ENCODE measurements at regions not wholly inside any gene's neighbourhood (a gene's known extent, or its start where the extent isn't known, plus 50 kb on each side); places are given as distances from the start of the nearest gene placed in this dataset.

- Histone ChIP-seq H3K23me2 (ENCODE audit: insufficient read length, low read depth, low read length, poor library complexity, severe bottlenecking) (no peaks in the 10 kb centered on the region), H3T11ph (ENCODE audit: low read length) (no peak overlapping the region), H3K27me3 (ENCODE audit: insufficient read depth, low read length) (no peaks in the 10 kb centered on the region), H3K4ac (ENCODE audit: low read depth, low read length) (no peak overlapping the region), H2BK20ac (ENCODE audit: low read depth, low read length, poor library complexity, severe bottlenecking) (no peak overlapping the region), H2BK5ac (ENCODE audit: insufficient read length, low read length) (no peak overlapping the region), H2BK120ac (ENCODE audit: low read depth, low read length, poor library complexity, severe bottlenecking) (no peak overlapping the region), H3K23ac (ENCODE audit: insufficient read length, low read depth, low read length) (no peak overlapping the region), H3K14ac (ENCODE audit: insufficient read depth, low read length) (no peak overlapping the region), H3K9me3 (ENCODE audit: control insufficient read depth, low read depth, low read length) (no peaks in the 10 kb centered on the region), H3K4me2 (ENCODE audit: insufficient read depth, insufficient read length, low read length) (no peak overlapping the region), H2BK15ac (ENCODE audit: low read depth, low read length) (no peak overlapping the region), H3K79me2 (ENCODE audit: insufficient read depth, low read length) (no peaks in the 10 kb centered on the region), H4K20me1 (ENCODE audit: control insufficient read depth, insufficient read depth, insufficient read length) (no peaks in the 10 kb centered on the region), H4K8ac (replicated peaks; ENCODE audit: insufficient read length, low read depth, low read length) (no peak overlapping the region), H3K9ac (ENCODE audit: extremely low read depth, insufficient read length, low read length) (no peak overlapping the region), H3K18ac (ENCODE audit: insufficient read length, low read depth, low read length) (no peak overlapping the region), H3K79me1 (ENCODE audit: insufficient read depth, low read depth, low read length, poor library complexity, severe bottlenecking) (no peaks in the 10 kb centered on the region), H2BK12ac (ENCODE audit: insufficient read length, low read depth, low read length) (no peak overlapping the region), H3K27ac (ENCODE audit: insufficient read length, low read depth, low read length) (no peak overlapping the region), H2AK5ac (ENCODE audit: insufficient read length, low read length) (no peak overlapping the region), H3K56ac (ENCODE audit: insufficient read length, low read depth, low read length) (no peak overlapping the region), H2AFZ (ENCODE audit: low read length) (no peak overlapping the region), H4K91ac (ENCODE audit: insufficient read length, low read depth, low read length) (no peak overlapping the region), H4K5ac (ENCODE audit: insufficient read length, low read depth, low read length) (no peak overlapping the region), H3K4me1 (ENCODE audit: insufficient read depth, low read length) (no peaks in the 10 kb centered on the region)
- Mint-ChIP-seq H3K4me3 (no peak overlapping the region), H3K36me3 (ENCODE audit: insufficient read depth in 1 of 3, low read depth in 3 of 3) (no peaks in the 10 kb centered on the region), H3K27me3 (ENCODE audit: low read depth) (no peaks in the 10 kb centered on the region), H3K9me3 (no peaks in the 10 kb centered on the region), H3K27ac (no peak overlapping the region), H3K4me1 (peaks cover 2 to 3% of the 10 kb centered on the region in 2 experiments; a peak in 3 of 4 replicates)
- WGBS (ENCODE audit: extremely low coverage, insufficient read length, low lambda C conversion rate): no CpG with 5 or more reads among the region's 1 CpG
- DNase-seq: no peak
- TF ChIP-seq CTCF (conservative IDR thresholded peaks at IDR 0.05): peak; percentile 53; the same call in 2 of the 3 replicates
These were observed 60.9 kb upstream of the CHRM2 start for GRCh38 chr7:136807598-136807997.
